SK-N-SH (cell line): ENCODE measurements at regions not wholly inside any gene's neighbourhood (a gene's known extent, or its start where the extent isn't known, plus 50 kb on each side); places are given as distances from the start of the nearest gene placed in this dataset.

Experiments used
- CTCF ChIA-PET: fragments of 300-600, 350-600 bp; formaldehyde crosslinking; extraction: SDS; loops from one replicate; lab custom pipeline; 2021; lab: Yijun Ruan, JAX
- POLR2A ChIA-PET: fragments of 350-600 bp; sonication (Branson Sonifier 250); formaldehyde crosslinking; extraction: SDS; loops from one replicate; lab custom pipeline; 2020; ENCODE audit warnings: antibody characterized with exemption, inconsistent platforms; lab: Yijun Ruan, JAX
- DNase-seq: peaks from one replicate; pipeline ENCODE4 v3.0.0; 2012
- H2AFZ ChIP-seq: fragments of 200-600 bp; sonication (generic); 2 replicates; pipeline ENCODE4 v1.8.1; 2016; ENCODE audit warnings: antibody characterized with exemption, mild to moderate bottlenecking, low read depth
- H3F3A ChIP-seq: fragments of 200-600 bp; sonication (generic); replicated peaks from 2 replicates; pipeline ENCODE3; 2016; ENCODE audit warnings: antibody characterized with exemption, mild to moderate bottlenecking; ENCODE audit not compliant: insufficient read depth
- H3K27ac ChIP-seq, 2 experiments: fragments of 200-500 bp in 1 of 2; fragments of 200-600 bp in 1 of 2; sonication (Bioruptor generic) in 1 of 2; sonication (generic), shearing (Covaris generic) in 1 of 2; 2 replicates each; pipeline versions ENCODE4 v1.5.1 to v1.6.1; 2014 to 2016; ENCODE audit warnings: low read depth in 2 of 2, inconsistent platforms in 1 of 2, low read length in 1 of 2, mild to moderate bottlenecking in 1 of 2, mixed read lengths in 1 of 2
- H3K27me3 ChIP-seq: fragments of 200-600 bp; sonication (generic), shearing (Covaris generic); 2 replicates; pipeline ENCODE4 v1.6.1; 2016; ENCODE audit warnings: mixed run types; ENCODE audit not compliant: insufficient read depth
- H3K36me3 ChIP-seq, 2 experiments: fragments of 200-500 bp in 1 of 2; fragments of 200-600 bp in 1 of 2; sonication (Bioruptor generic) in 1 of 2; sonication (generic) in 1 of 2; replicated peaks in 1 of 2; 2 replicates each; pipeline versions ENCODE3 to v1.5.1; 2014 to 2016; ENCODE audit warnings: low read length in 1 of 2, mild to moderate bottlenecking in 1 of 2; ENCODE audit not compliant: insufficient read depth in 2 of 2, control insufficient read depth in 1 of 2
- H3K4me1 ChIP-seq, 2 experiments: fragments of 200-500 bp in 1 of 2; fragments of 200-600 bp in 1 of 2; sonication (Bioruptor generic) in 1 of 2; sonication (generic), shearing (Covaris generic) in 1 of 2; 2 replicates each; pipeline versions ENCODE4 v1.5.1 to v1.6.1; 2014 to 2016; ENCODE audit warnings: low read depth in 1 of 2, low read length in 1 of 2, mixed run types in 1 of 2; ENCODE audit not compliant: insufficient read depth in 2 of 2, control insufficient read depth in 1 of 2
- H3K4me2 ChIP-seq: fragments of 200-600 bp; sonication (generic), shearing (Covaris generic); 2 replicates; pipeline ENCODE4 v1.6.1; 2017; ENCODE audit warnings: mixed run types
- H3K4me3 ChIP-seq, 2 experiments: fragments of 200-500 bp in 1 of 2; fragments of 200-600 bp in 1 of 2; sonication (Bioruptor generic) in 1 of 2; sonication (generic), shearing (Covaris generic) in 1 of 2; 2 replicates each; pipeline versions ENCODE4 v1.5.1 to v1.8.1; 2014 to 2016; ENCODE audit warnings: low read depth in 2 of 2, inconsistent platforms in 1 of 2, low read length in 1 of 2, mild to moderate bottlenecking in 1 of 2, mixed read lengths in 1 of 2, moderate library complexity in 1 of 2
- H3K79me2 ChIP-seq: fragments of 200-600 bp; sonication (generic); 2 replicates; pipeline ENCODE4 v1.8.1; 2017; ENCODE audit warnings: mild to moderate bottlenecking; ENCODE audit not compliant: insufficient read depth
- H3K9ac ChIP-seq: fragments of 200-600 bp; sonication (generic); 2 replicates; pipeline ENCODE4 v1.6.1; 2017; ENCODE audit warnings: mixed run types
- H3K9me2 ChIP-seq: fragments of 200-600 bp; sonication (generic); 2 replicates; pipeline ENCODE4 v1.6.1; 2017; ENCODE audit warnings: mixed run types
- H3K9me3 ChIP-seq: fragments of 200-600 bp; sonication (generic); 2 replicates; pipeline ENCODE4 v1.6.1; 2017; ENCODE audit warnings: mixed run types, mild to moderate bottlenecking, moderate library complexity
- H4K20me1 ChIP-seq: fragments of 200-600 bp; sonication (generic); 2 replicates; pipeline ENCODE4 v1.6.1; 2017; ENCODE audit warnings: mild to moderate bottlenecking, mixed run types; ENCODE audit not compliant: insufficient read depth
- EZH2phosphoT487 ChIP-seq: fragments of 200-600 bp; sonication (generic); IDR thresholded peaks from 2 replicates; pipeline ENCODE4 v1.6.1; 2017; ENCODE audit warnings: low read depth, mixed run types, mild to moderate bottlenecking, antibody characterized with exemption, moderate library complexity, borderline replicate concordance
- FOXJ3 ChIP-seq: sonication (generic); formaldehyde crosslinking; IDR thresholded peaks from 2 replicates; pipeline ENCODE4 v1.5.1; 2020; ENCODE audit warnings: mild to moderate bottlenecking, missing genetic modification reagents
- FOXM1 ChIP-seq: IDR thresholded peaks from 2 replicates; pipeline ENCODE4 v1.4.0; 2012; ENCODE audit warnings: low read depth, mild to moderate bottlenecking
- GATA2 ChIP-seq: sonication (generic); formaldehyde crosslinking; IDR thresholded peaks from 2 replicates; pipeline ENCODE4 v1.5.0; 2020; ENCODE audit warnings: mild to moderate bottlenecking, missing genetic modification reagents
- JUND ChIP-seq: IDR thresholded peaks from 2 replicates; pipeline ENCODE4 v1.4.0; 2012
- MEF2A ChIP-seq: IDR thresholded peaks from 2 replicates; pipeline ENCODE4 v1.4.0; 2012; ENCODE audit warnings: low read depth, borderline replicate concordance
- POLR2AphosphoS5 ChIP-seq: IDR thresholded peaks from 2 replicates; pipeline ENCODE4 v1.6.1; 2012; ENCODE audit warnings: low read depth, low read length
- RAD21 ChIP-seq: IDR thresholded peaks from 2 replicates; pipeline ENCODE4 v1.6.1; 2012; ENCODE audit warnings: mild to moderate bottlenecking, low read length
- RFX5 ChIP-seq: IDR thresholded peaks from 2 replicates; pipeline ENCODE4 v1.6.1; 2012; ENCODE audit warnings: mild to moderate bottlenecking, improper control_type of control experiment, low read length
- RXRA ChIP-seq: IDR thresholded peaks from 2 replicates; pipeline ENCODE4 v1.4.0; 2012; ENCODE audit warnings: low read depth, mild to moderate bottlenecking, borderline replicate concordance
- SIN3A ChIP-seq: IDR thresholded peaks from 2 replicates; pipeline ENCODE4 v1.6.1; 2012; ENCODE audit warnings: low read depth, mild to moderate bottlenecking, low read length, moderate library complexity, borderline replicate concordance
- TAF1 ChIP-seq: IDR thresholded peaks from 2 replicates; pipeline ENCODE4 v1.6.1; 2012; ENCODE audit warnings: low read depth, mild to moderate bottlenecking, low read length, moderate library complexity, borderline replicate concordance
- TCF12 ChIP-seq: IDR thresholded peaks from 2 replicates; pipeline ENCODE4 v1.4.0; 2012
- YY1 ChIP-seq: IDR thresholded peaks from 2 replicates; pipeline ENCODE4 v1.4.0; 2012; ENCODE audit warnings: low read depth, mild to moderate bottlenecking
- WGBS: methylation state at CpG from one replicate; pipeline ENCODE4 v1.1.6; 2017; ENCODE audit warnings: low lambda C conversion rate; 5-methylcytosine and 5-hydroxymethylcytosine counted together
- TF ChIP-seq, protein P1 (sequence below): IDR thresholded peaks from 2 replicates; pipeline ENCODE4 v1.4.0; 2012; ENCODE audit warnings: low read depth, borderline replicate concordance
- TF ChIP-seq, protein P2 (sequence below): IDR thresholded peaks from 2 replicates; pipeline ENCODE4 v1.4.0; 2012; ENCODE audit warnings: low read depth
- TF ChIP-seq, protein P3 (sequence below): IDR thresholded peaks from 2 replicates; pipeline ENCODE4 v1.4.0; 2012; ENCODE audit warnings: low read depth, borderline replicate concordance
- TF ChIP-seq, protein P4 (sequence below): fragments of 150-350 bp; IDR thresholded peaks from 2 replicates; pipeline ENCODE4 v1.6.1; 2017; ENCODE audit warnings: antibody characterized with exemption, low read length, low read depth, borderline replicate concordance

DNA sequence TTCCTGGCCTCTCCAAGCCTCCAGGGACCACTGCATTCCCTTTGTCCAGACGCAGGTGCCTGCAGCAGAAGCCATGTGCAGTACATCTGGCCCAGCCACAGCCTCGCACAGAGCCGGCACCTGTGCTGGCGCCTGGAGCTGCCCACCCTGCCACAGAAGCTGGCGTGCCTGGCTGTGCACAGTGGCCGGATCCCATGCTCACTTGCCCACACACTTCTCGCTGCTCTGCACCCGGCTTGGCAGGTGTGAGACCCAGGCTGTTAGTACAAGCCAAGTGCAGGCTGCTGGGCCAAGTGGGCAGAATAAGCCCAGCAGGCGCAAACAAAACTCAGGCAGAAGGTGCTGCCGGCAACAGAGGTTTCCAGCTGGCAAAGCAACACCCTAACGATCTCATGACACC is 124.5 kb upstream of the CCDC150 start:
- ChIA-PET CTCF (no interaction called here), POLR2A (no interaction called here)
- Histone ChIP-seq H3F3A (no peaks in the 10 kb centered on the region), H3K36me3 (no peaks in the 10 kb centered on the region), H3K4me3 (no peak overlapping the region), H3K27ac (no peak overlapping the region), H3K4me1 (peaks cover 0 to 14% of the 10 kb centered on the region in 2 experiments; a peak in 2 of 4 replicates), H4K20me1 (no peaks in the 10 kb centered on the region), H3K27me3 (no peaks in the 10 kb centered on the region), H3K79me2 (no peaks in the 10 kb centered on the region), H3K9me3 (no peaks in the 10 kb centered on the region), H3K9ac (no peak overlapping the region), H2AFZ (no peak overlapping the region), H3K4me2 (no peak overlapping the region), H3K9me2 (no peaks in the 10 kb centered on the region)
- 80% methylated on average over 6 of the region's 11 CpGs for WGBS
- DNase-seq: no peak
- TF ChIP-seq TCF12 (no peak), JUND (no peak), FOXM1 (no peak), RXRA (no peak), RAD21 (no peak), GATA2 (CRISPR knock-in tag) (no peak), YY1 (no peak), EZH2phosphoT487 (no peak), SIN3A (no peak), TAF1 (no peak), MEF2A (no peak), RFX5 (no peak), POLR2AphosphoS5 (no peak), FOXJ3 (CRISPR knock-in tag) (no peak)
- TF ChIP-seq, protein P1, sequence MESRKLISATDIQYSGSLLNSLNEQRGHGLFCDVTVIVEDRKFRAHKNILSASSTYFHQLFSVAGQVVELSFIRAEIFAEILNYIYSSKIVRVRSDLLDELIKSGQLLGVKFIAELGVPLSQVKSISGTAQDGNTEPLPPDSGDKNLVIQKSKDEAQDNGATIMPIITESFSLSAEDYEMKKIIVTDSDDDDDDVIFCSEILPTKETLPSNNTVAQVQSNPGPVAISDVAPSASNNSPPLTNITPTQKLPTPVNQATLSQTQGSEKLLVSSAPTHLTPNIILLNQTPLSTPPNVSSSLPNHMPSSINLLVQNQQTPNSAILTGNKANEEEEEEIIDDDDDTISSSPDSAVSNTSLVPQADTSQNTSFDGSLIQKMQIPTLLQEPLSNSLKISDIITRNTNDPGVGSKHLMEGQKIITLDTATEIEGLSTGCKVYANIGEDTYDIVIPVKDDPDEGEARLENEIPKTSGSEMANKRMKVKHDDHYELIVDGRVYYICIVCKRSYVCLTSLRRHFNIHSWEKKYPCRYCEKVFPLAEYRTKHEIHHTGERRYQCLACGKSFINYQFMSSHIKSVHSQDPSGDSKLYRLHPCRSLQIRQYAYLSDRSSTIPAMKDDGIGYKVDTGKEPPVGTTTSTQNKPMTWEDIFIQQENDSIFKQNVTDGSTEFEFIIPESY: no peak
- TF ChIP-seq, protein P2, sequence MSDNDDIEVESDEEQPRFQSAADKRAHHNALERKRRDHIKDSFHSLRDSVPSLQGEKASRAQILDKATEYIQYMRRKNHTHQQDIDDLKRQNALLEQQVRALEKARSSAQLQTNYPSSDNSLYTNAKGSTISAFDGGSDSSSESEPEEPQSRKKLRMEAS: no peak
- TF ChIP-seq, protein P3, sequence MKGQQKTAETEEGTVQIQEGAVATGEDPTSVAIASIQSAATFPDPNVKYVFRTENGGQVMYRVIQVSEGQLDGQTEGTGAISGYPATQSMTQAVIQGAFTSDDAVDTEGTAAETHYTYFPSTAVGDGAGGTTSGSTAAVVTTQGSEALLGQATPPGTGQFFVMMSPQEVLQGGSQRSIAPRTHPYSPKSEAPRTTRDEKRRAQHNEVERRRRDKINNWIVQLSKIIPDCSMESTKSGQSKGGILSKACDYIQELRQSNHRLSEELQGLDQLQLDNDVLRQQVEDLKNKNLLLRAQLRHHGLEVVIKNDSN: no peak
- TF ChIP-seq, protein P4, sequence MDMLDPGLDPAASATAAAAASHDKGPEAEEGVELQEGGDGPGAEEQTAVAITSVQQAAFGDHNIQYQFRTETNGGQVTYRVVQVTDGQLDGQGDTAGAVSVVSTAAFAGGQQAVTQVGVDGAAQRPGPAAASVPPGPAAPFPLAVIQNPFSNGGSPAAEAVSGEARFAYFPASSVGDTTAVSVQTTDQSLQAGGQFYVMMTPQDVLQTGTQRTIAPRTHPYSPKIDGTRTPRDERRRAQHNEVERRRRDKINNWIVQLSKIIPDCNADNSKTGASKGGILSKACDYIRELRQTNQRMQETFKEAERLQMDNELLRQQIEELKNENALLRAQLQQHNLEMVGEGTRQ: no peak
